HCT116 (cell line): ENCODE measurements at regions not wholly inside any gene's neighbourhood (a gene's known extent, or its start where the extent isn't known, plus 50 kb on each side); places are given as distances from the start of the nearest gene placed in this dataset.

Source experiments
- ATAC-seq: fragments of 200-7000 bp; cut with Tn5 transposase; 2 replicates; pipeline ENCODE4 v1.9.1; 2020; ENCODE audit warnings: mild to moderate bottlenecking, moderate library complexity
- BruUV-seq: library from RNA; stranded (reverse); fragments of 400-500 nt; replicated peaks from 2 replicates; lab custom pipeline; 2021; lab: Mats Ljungman, UMichigan
- CTCF ChIA-PET: fragments of 300-600 bp; sonication (Branson Sonifier 250); formaldehyde crosslinking; loops from one replicate; lab custom pipeline; 2021; ENCODE audit warnings: antibody characterized with exemption; lab: Charles Lee
- POLR2A ChIA-PET: fragments of 300-600, 350-600 bp; sonication (Branson Sonifier 250); formaldehyde crosslinking; loops from one replicate; lab custom pipeline; 2021; ENCODE audit warnings: antibody characterized with exemption; lab: Charles Lee
- RAD21 ChIA-PET, 2 experiments: fragments of 300-600 bp; sonication (Branson Sonifier 250); formaldehyde crosslinking; loops; one replicate each; lab custom pipeline; 2023; ENCODE audit warnings: low total read pairs in 2 of 2; ENCODE audit not compliant: uncharacterized antibody in 2 of 2, unreplicated experiment in 2 of 2, low non-redundant PET in 1 of 2; lab: Charles Lee
- DNase-seq: peaks from one replicate; pipeline ENCODE4 v3.0.0-alpha.2; 2010; ENCODE audit warnings: low read depth, low spot score
- H2AFZ ChIP-seq: fragments of 200-600 bp; shearing (Covaris generic), sonication (generic); 2 replicates; pipeline ENCODE4 v1.6.1; 2017; ENCODE audit warnings: low read depth, mixed run types, mixed read lengths, antibody characterized with exemption, low read length; ENCODE audit not compliant: poor library complexity, severe bottlenecking
- H3K27ac ChIP-seq: 2 replicates; pipeline ENCODE4 v1.5.1; 2012; ENCODE audit warnings: low read depth, low read length
- H3K27me3 ChIP-seq: fragments of 200-600 bp; sonication (generic); 2 replicates; pipeline ENCODE4 v1.6.1; 2016; ENCODE audit warnings: mixed run types, low read length, mixed read lengths; ENCODE audit not compliant: insufficient read depth
- H3K36me3 ChIP-seq, 2 experiments: fragments of 200-500 bp in 1 of 2; fragments of 200-600 bp in 1 of 2; sonication (Bioruptor generic) in 1 of 2; sonication (generic) in 1 of 2; 2 replicates each; pipeline versions ENCODE4 v1.5.1 to v1.6.1; 2014 to 2016; ENCODE audit warnings: low read length in 2 of 2, inconsistent platforms in 1 of 2, mixed read lengths in 1 of 2, mixed run types in 1 of 2; ENCODE audit not compliant: insufficient read depth in 2 of 2, control insufficient read depth in 1 of 2
- H3K4me1 ChIP-seq, 2 experiments: fragments of 200-600 bp in 1 of 2; sonication (generic) in 1 of 2; 2 replicates each; pipeline versions ENCODE4 v1.5.1 to v1.6.1; 2012 to 2017; ENCODE audit warnings: low read length in 2 of 2, inconsistent platforms in 1 of 2, mild to moderate bottlenecking in 1 of 2, mixed read lengths in 1 of 2, mixed run types in 1 of 2, moderate library complexity in 1 of 2; ENCODE audit not compliant: insufficient read depth in 2 of 2, control insufficient read depth in 1 of 2
- H3K4me2 ChIP-seq: fragments of 200-600 bp; sonication (generic); 2 replicates; pipeline ENCODE4 v1.6.1; 2017; ENCODE audit warnings: mixed run types, low read length, mixed read lengths
- H3K4me3 ChIP-seq, 2 experiments: fragments of 200-600 bp in 1 of 2; sonication (generic) in 1 of 2; replicated peaks in 1 of 2; 2 replicates each; pipeline ENCODE4 v1.5.1; 2011 to 2016; ENCODE audit warnings: low read length in 2 of 2, control low read depth in 1 of 2, low read depth in 1 of 2, mild to moderate bottlenecking in 1 of 2, mixed read lengths in 1 of 2, mixed run types in 1 of 2
- H3K79me2 ChIP-seq: fragments of 200-600 bp; sonication (generic); 2 replicates; pipeline ENCODE4 v1.6.1; 2017; ENCODE audit warnings: mild to moderate bottlenecking, mixed run types, low read length, moderate library complexity, mixed read lengths; ENCODE audit not compliant: insufficient read depth
- H3K9ac ChIP-seq: fragments of 200-600 bp; sonication (generic); 2 replicates; pipeline ENCODE4 v1.6.1; 2016; ENCODE audit warnings: low read length, mixed read lengths
- H3K9me2 ChIP-seq: fragments of 200-600 bp; sonication (generic), shearing (Covaris generic); 2 replicates; pipeline ENCODE4 v1.6.1; 2017; ENCODE audit warnings: mixed run types, mild to moderate bottlenecking, moderate library complexity; ENCODE audit not compliant: insufficient read depth
- H3K9me3 ChIP-seq, 2 experiments: fragments of 200-500 bp in 1 of 2; fragments of 200-600 bp in 1 of 2; sonication (Bioruptor generic) in 1 of 2; sonication (generic) in 1 of 2; 2 replicates each; pipeline ENCODE4 v1.6.1; 2014 to 2017; ENCODE audit warnings: low read length in 2 of 2, mixed read lengths in 2 of 2, inconsistent platforms in 1 of 2, low read depth in 1 of 2, mild to moderate bottlenecking in 1 of 2, mixed run types in 1 of 2, moderate library complexity in 1 of 2; ENCODE audit not compliant: control insufficient read depth in 1 of 2, insufficient read depth in 1 of 2
- H4K20me1 ChIP-seq: fragments of 200-600 bp; sonication (generic), shearing (Covaris generic); 2 replicates; pipeline ENCODE4 v1.6.1; 2017; ENCODE audit warnings: mixed run types, mild to moderate bottlenecking, moderate library complexity; ENCODE audit not compliant: insufficient read depth
- CEBPB ChIP-seq: IDR thresholded peaks from 2 replicates; pipeline ENCODE4 v1.6.1; 2012; ENCODE audit warnings: low read depth
- CTCF ChIP-seq, 3 experiments: fragments of 200-600 bp in 1 of 3; sonication (generic) in 1 of 3; IDR thresholded peaks in 2 of 3; conservative IDR thresholded peaks in 1 of 3; 2 replicates each; pipeline ENCODE4 v1.5.1; 2012 to 2017; ENCODE audit warnings: low read depth in 2 of 3, low read length in 2 of 3, antibody characterized with exemption in 1 of 3, borderline replicate concordance in 1 of 3, control low read depth in 1 of 3, mild to moderate bottlenecking in 1 of 3, mixed read lengths in 1 of 3, mixed run types in 1 of 3, moderate library complexity in 1 of 3; ENCODE audit not compliant: insufficient read depth in 1 of 3
- EGR1 ChIP-seq: IDR thresholded peaks from 2 replicates; pipeline ENCODE4 v1.6.1; 2012; ENCODE audit warnings: low read depth
- ELF1 ChIP-seq: IDR thresholded peaks from 2 replicates; pipeline ENCODE4 v1.6.1; 2012; ENCODE audit warnings: low read depth, borderline replicate concordance
- EZH2phosphoT487 ChIP-seq: fragments of 200-600 bp; IDR thresholded peaks from 2 replicates; pipeline ENCODE4 v1.6.1; 2018; ENCODE audit warnings: antibody characterized with exemption, borderline replicate concordance
- FOSL1 ChIP-seq: IDR thresholded peaks from 2 replicates; pipeline ENCODE4 v1.6.1; 2012; ENCODE audit warnings: low read depth
- JUND ChIP-seq: IDR thresholded peaks from 2 replicates; pipeline ENCODE4 v1.6.1; 2012
- SIN3A ChIP-seq: IDR thresholded peaks from 2 replicates; pipeline ENCODE4 v1.6.1; 2012; ENCODE audit warnings: low read depth
- SRF ChIP-seq: IDR thresholded peaks from 2 replicates; pipeline ENCODE4 v1.6.1; 2012; ENCODE audit warnings: low read depth
- YY1 ChIP-seq: IDR thresholded peaks from 2 replicates; pipeline ENCODE4 v1.6.1; 2011; ENCODE audit warnings: low read length, low read depth, moderate library complexity, mild to moderate bottlenecking; ENCODE audit not compliant: insufficient replicate concordance; ENCODE audit errors: extremely low read depth
- ZBTB33 ChIP-seq: IDR thresholded peaks from 2 replicates; pipeline ENCODE4 v1.6.1; 2011; ENCODE audit warnings: mild to moderate bottlenecking, low read length, moderate library complexity; ENCODE audit not compliant: insufficient replicate concordance; ENCODE audit errors: extremely low read depth
- ZNF274 ChIP-seq: fragments of 200-500 bp; sonication (Bioruptor generic); IDR thresholded peaks from 2 replicates; pipeline ENCODE4 v1.6.1; 2014; ENCODE audit warnings: mild to moderate bottlenecking, low read depth, low read length, inconsistent platforms
- intact Hi-C: fragments of 100-400 bp; cut with micrococcal nuclease; formaldehyde crosslinking; loops from 2 replicates; pipeline ENCODE4 v1.10.0; 2022

GRCh38 chr20:48387675-48388074, 440.1 kb downstream of the PREX1 start:
- no peak overlapping the region for H3K4me3 ChIP-seq
- no TSS peak for BruUV-seq
- TF ChIP-seq CTCF (IDR thresholded peaks at IDR 0.05 in 2 of 3, conservative IDR thresholded peaks at IDR 0.05 in 1 of 3; ENCODE audit: borderline replicate concordance in 1 of 3, insufficient read depth in 1 of 3, low read depth in 2 of 3, low read length in 2 of 3) = no peak
- TF ChIP-seq JUND = no peak
- TF ChIP-seq ZBTB33 = no peak
- TF ChIP-seq SRF = no peak
- no peak for TF ChIP-seq ELF1
- no peak for TF ChIP-seq EGR1
- no peak for TF ChIP-seq SIN3A
- TF ChIP-seq FOSL1 = no peak
- no peak for TF ChIP-seq CEBPB
- TF ChIP-seq YY1 = no peak
- TF ChIP-seq EZH2phosphoT487 = no peak
- no peak for TF ChIP-seq ZNF274
- ChIA-PET POLR2A (no interaction called here), CTCF (interaction anchor here (1.7 kb wide), 1 partner anchor 233 kb away, joined by 4 read pairs; no protein-coding TSS in a partner anchor), RAD21 (no interaction called here)
- no peak overlapping the region for H2AFZ ChIP-seq
- DNase-seq (no peak), ATAC-seq (no peak)
- H3K9me2 ChIP-seq = no peaks in the 10 kb centered on the region
- peaks cover 13% of the 10 kb centered on the region; the same call in 1 of the 2 replicates for H3K27me3 ChIP-seq
- no peaks in the 10 kb centered on the region for H4K20me1 ChIP-seq
- H3K9me3 ChIP-seq = peaks cover 0 to 5% of the 10 kb centered on the region in 2 experiments; a peak in 1 of 4 replicates
- peaks cover 0 to 6% of the 10 kb centered on the region in 2 experiments; a peak in 3 of 4 replicates for H3K4me1 ChIP-seq
- H3K36me3 ChIP-seq = no peaks in the 10 kb centered on the region
- H3K79me2 ChIP-seq = no peaks in the 10 kb centered on the region
- no peak overlapping the region for H3K9ac ChIP-seq
- H3K27ac ChIP-seq = no peak overlapping the region
- intact Hi-C loops = no loop called here
- H3K4me2 ChIP-seq = no peak overlapping the region
